WERI-Rb-1 (cell line): ENCODE measurements at regions not wholly inside any gene's neighbourhood (a gene's known extent, or its start where the extent isn't known, plus 50 kb on each side); places are given as distances from the start of the nearest gene placed in this dataset.

Source experiments
- DNase-seq: peaks from one replicate; pipeline ENCODE4 v3.0.0-alpha.2; 2020
- H3K27ac ChIP-seq: fragments of 250-450 bp; sonication (Bioruptor Pico); 2 replicates; pipeline ENCODE4 v1.5.1; 2020; ENCODE audit warnings: mild to moderate bottlenecking, moderate library complexity
- H3K27me3 ChIP-seq: fragments of 250-450 bp; sonication (Bioruptor Pico); 2 replicates; pipeline ENCODE4 v1.5.1; 2021; ENCODE audit warnings: mild to moderate bottlenecking, low read depth, moderate library complexity; ENCODE audit not compliant: insufficient read depth, severe bottlenecking
- H3K36me3 ChIP-seq: fragments of 250-450 bp; sonication (Bioruptor Pico); 2 replicates; pipeline ENCODE4 v1.5.1; 2020; ENCODE audit warnings: mild to moderate bottlenecking, moderate library complexity
- H3K4me3 ChIP-seq: 2 replicates; pipeline ENCODE4 v1.5.1; 2011; ENCODE audit warnings: low read depth, mild to moderate bottlenecking, control low read depth, low read length
- H3K9me3 ChIP-seq: fragments of 250-450 bp; sonication (Bioruptor Pico); 2 replicates; pipeline ENCODE4 v1.5.1; 2021; ENCODE audit warnings: mild to moderate bottlenecking, moderate library complexity; ENCODE audit not compliant: severe bottlenecking
- TF ChIP-seq, protein P1 (sequence below): IDR thresholded peaks from 2 replicates; pipeline ENCODE4 v1.5.1; 2011; ENCODE audit warnings: low read depth, mild to moderate bottlenecking, control low read depth, inconsistent platforms, low read length

DNA sequence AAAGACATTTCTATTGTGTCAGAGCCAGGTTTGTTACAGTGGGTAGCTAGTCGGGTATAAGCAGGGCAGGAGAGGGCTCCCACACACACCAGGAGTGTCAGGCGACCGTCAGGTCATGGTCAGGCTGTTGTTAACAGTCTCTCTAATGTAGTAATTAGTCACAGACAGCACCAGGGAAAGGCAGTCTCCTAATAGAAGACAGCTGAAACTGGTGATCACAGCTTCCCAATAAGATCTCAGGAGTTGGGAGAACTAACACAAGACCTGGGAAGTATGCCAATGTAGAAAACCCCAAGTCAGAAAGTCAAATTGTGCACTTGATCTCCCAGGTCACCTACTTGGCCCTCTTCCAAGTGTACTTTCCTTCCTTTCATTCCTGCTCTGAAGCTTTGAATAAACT lies 53.0 kb upstream of the GPR6 start:
- DNase-seq: no peak
- Histone ChIP-seq H3K9me3 (no peaks in the 10 kb centered on the region), H3K36me3 (no peaks in the 10 kb centered on the region), H3K27ac (no peak overlapping the region), H3K27me3 (no peaks in the 10 kb centered on the region), H3K4me3 (no peak overlapping the region)
- TF ChIP-seq, protein P1, sequence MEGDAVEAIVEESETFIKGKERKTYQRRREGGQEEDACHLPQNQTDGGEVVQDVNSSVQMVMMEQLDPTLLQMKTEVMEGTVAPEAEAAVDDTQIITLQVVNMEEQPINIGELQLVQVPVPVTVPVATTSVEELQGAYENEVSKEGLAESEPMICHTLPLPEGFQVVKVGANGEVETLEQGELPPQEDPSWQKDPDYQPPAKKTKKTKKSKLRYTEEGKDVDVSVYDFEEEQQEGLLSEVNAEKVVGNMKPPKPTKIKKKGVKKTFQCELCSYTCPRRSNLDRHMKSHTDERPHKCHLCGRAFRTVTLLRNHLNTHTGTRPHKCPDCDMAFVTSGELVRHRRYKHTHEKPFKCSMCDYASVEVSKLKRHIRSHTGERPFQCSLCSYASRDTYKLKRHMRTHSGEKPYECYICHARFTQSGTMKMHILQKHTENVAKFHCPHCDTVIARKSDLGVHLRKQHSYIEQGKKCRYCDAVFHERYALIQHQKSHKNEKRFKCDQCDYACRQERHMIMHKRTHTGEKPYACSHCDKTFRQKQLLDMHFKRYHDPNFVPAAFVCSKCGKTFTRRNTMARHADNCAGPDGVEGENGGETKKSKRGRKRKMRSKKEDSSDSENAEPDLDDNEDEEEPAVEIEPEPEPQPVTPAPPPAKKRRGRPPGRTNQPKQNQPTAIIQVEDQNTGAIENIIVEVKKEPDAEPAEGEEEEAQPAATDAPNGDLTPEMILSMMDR: no peak

DNA sequence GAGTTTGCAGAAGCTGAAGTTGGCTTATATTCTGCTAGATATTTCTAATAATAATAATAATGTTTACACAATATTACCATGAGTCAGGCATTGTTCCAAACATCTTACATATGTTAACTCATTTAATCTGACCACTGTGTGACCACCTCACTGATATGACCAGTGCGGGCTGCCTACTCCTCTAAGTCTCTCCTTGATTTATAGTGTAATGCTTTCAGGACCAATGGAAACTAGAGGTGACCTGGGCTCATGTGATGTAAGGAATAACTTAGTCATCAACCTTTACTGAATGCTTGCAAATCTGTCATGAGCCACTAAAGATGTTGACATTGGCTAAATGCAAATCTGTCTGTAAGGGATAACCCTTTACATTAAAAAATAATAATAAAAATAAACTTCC lies 51.1 kb upstream of the GPR6 start:
- TF ChIP-seq, protein P1: no peak
- H3K27ac ChIP-seq: no peak overlapping the region
- no peaks in the 10 kb centered on the region for H3K36me3 ChIP-seq
- no peaks in the 10 kb centered on the region for H3K27me3 ChIP-seq
- DNase-seq: no peak
- no peaks in the 10 kb centered on the region for H3K9me3 ChIP-seq
- no peak overlapping the region for H3K4me3 ChIP-seq
